GM12878 (cell line): ENCODE measurements at regions not wholly inside any gene's neighbourhood (a gene's known extent, or its start where the extent isn't known, plus 50 kb on each side); places are given as distances from the start of the nearest gene placed in this dataset.

Experiments used
- ATAC-seq: fragments of 200-7000 bp; cut with Tn5 transposase; 3 replicates; pipeline ENCODE4 v1.9.1; 2020; ENCODE audit warnings: mild to moderate bottlenecking, moderate library complexity
- BruUV-seq: library from RNA; stranded (reverse); fragments of 400-500 nt; replicated peaks from 2 replicates; lab custom pipeline; 2021; lab: Mats Ljungman, UMichigan
- CTCF ChIA-PET: fragments of 300-600 bp; sonication (Branson Sonifier 250); formaldehyde crosslinking; extraction: SDS; loops from one replicate; lab custom pipeline; 2021; ENCODE audit warnings: inconsistent platforms; lab: Yijun Ruan, JAX
- POLR2A ChIA-PET: fragments of 350-600 bp; formaldehyde crosslinking; extraction: SDS; loops from one replicate; lab custom pipeline; 2021; ENCODE audit warnings: inconsistent platforms; lab: Charles Lee
- RAD21 ChIA-PET: fragments of 300-600 bp; sonication (Branson Sonifier 250); formaldehyde crosslinking; loops from one replicate; lab custom pipeline; 2023; ENCODE audit warnings: antibody characterized with exemption; ENCODE audit not compliant: unreplicated experiment; lab: Charles Lee
- SMC1A ChIA-PET: fragments of 300-600 bp; sonication (Branson Sonifier 250); formaldehyde crosslinking; loops from one replicate; lab custom pipeline; 2023; ENCODE audit not compliant: unreplicated experiment, uncharacterized antibody; lab: Charles Lee
- DNase-seq: peaks from one replicate; pipeline ENCODE4 v3.0.0-alpha.2; 2011; ENCODE audit warnings: low read depth, low spot score
- FAIRE-seq: peaks from 3 replicates; lab custom pipeline; 2011; peaks lifted over from hg19 to GRCh38; lab: Jason Lieb, UNC
- H2AFZ ChIP-seq: 2 replicates; pipeline ENCODE4 v1.6.0; 2011; ENCODE audit warnings: low read depth, low read length, control low read depth; ENCODE audit not compliant: control insufficient read depth
- H3K27ac ChIP-seq: 2 replicates; pipeline ENCODE4 v1.5.1; 2011; ENCODE audit warnings: control low read depth; ENCODE audit not compliant: control insufficient read depth, insufficient read depth
- H3K27me3 ChIP-seq, 2 experiments: replicated peaks in 1 of 2; 2 replicates each; pipeline versions ENCODE4 v1.6.0 to v1.6.1; 2011; ENCODE audit warnings: low read length in 1 of 2; ENCODE audit not compliant: control insufficient read depth in 2 of 2, insufficient read depth in 2 of 2
- H3K36me3 ChIP-seq, 2 experiments: 2 replicates each; pipeline ENCODE4 v1.5.1; 2011; ENCODE audit warnings: low read length in 1 of 2; ENCODE audit not compliant: control insufficient read depth in 2 of 2, insufficient read depth in 2 of 2
- H3K4me1 ChIP-seq: 2 replicates; pipeline ENCODE4 v1.6.1; 2011; ENCODE audit warnings: mild to moderate bottlenecking, low read length, moderate library complexity, mixed read lengths; ENCODE audit not compliant: control insufficient read depth, insufficient read depth
- H3K4me2 ChIP-seq: 2 replicates; pipeline ENCODE4 v1.6.0; 2011; ENCODE audit warnings: control low read depth; ENCODE audit not compliant: control insufficient read depth, insufficient read depth
- H3K4me3 ChIP-seq: fragments of 200-600 bp; sonication (generic); 2 replicates; pipeline ENCODE4 v1.5.1; 2016
- H3K79me2 ChIP-seq: 2 replicates; pipeline ENCODE4 v1.6.0; 2011; ENCODE audit warnings: low read length; ENCODE audit not compliant: control insufficient read depth, insufficient read depth
- H3K9ac ChIP-seq: 2 replicates; pipeline ENCODE4 v1.8.0; 2011; ENCODE audit warnings: low read length, control low read depth, mixed read lengths; ENCODE audit not compliant: control insufficient read depth, insufficient read depth
- H3K9me3 ChIP-seq: replicated peaks from 3 replicates; pipeline ENCODE4 v1.5.1; 2011; ENCODE audit warnings: mild to moderate bottlenecking, low read length; ENCODE audit not compliant: control insufficient read depth, insufficient read depth
- H4K20me1 ChIP-seq: 2 replicates; pipeline ENCODE4 v1.6.0; 2011; ENCODE audit not compliant: control insufficient read depth, insufficient read depth
- MEF2A ChIP-seq: IDR thresholded peaks from 2 replicates; pipeline ENCODE4 v1.6.1; 2011; ENCODE audit warnings: low read depth, mild to moderate bottlenecking, low read length, moderate library complexity; ENCODE audit not compliant: insufficient read depth
- NFXL1 ChIP-seq: fragments of 450-650 bp; IDR thresholded peaks from 2 replicates; pipeline ENCODE4 v1.6.1; 2017; ENCODE audit warnings: antibody characterized with exemption, mild to moderate bottlenecking, borderline replicate concordance
- RCOR1 ChIP-seq: conservative IDR thresholded peaks from 2 replicates; pipeline ENCODE4 v1.6.1; 2012; ENCODE audit warnings: low read depth, low read length, improper control_type of control experiment
- SP1 ChIP-seq: IDR thresholded peaks from one replicate; pipeline ENCODE4 v1.6.1; 2011; ENCODE audit warnings: low read depth, low read length
- SREBF1 ChIP-seq: IDR thresholded peaks from 2 replicates; pipeline ENCODE4 v1.6.1; 2012; ENCODE audit warnings: mild to moderate bottlenecking, low read length
- TBL1XR1 ChIP-seq: IDR thresholded peaks from 2 replicates; pipeline ENCODE4 v1.6.1; 2012; ENCODE audit warnings: low read depth, low read length, improper control_type of control experiment
- ZNF384 ChIP-seq: IDR thresholded peaks from 2 replicates; pipeline ENCODE4 v1.6.1; 2012; ENCODE audit warnings: low read depth, mild to moderate bottlenecking, low read length, improper control_type of control experiment, borderline replicate concordance
- ZSCAN29 ChIP-seq: fragments of 450-650 bp; IDR thresholded peaks from 2 replicates; pipeline ENCODE4 v1.6.1; 2017; ENCODE audit warnings: mild to moderate bottlenecking, moderate library complexity
- WGBS: methylation state at CpG from one replicate; pipeline ENCODE4 v1.1.6; 2016; ENCODE audit warnings: low lambda C conversion rate; ENCODE audit not compliant: insufficient replicate concordance, insufficient coverage; ENCODE audit errors: missing lambda C conversion rate; 5-methylcytosine and 5-hydroxymethylcytosine counted together
- in situ Hi-C: fragments of 300-500 bp; cut with MboI; formaldehyde crosslinking; loops from 9 replicates; pipeline ENCODE4 v1.14.3; 2018; ENCODE audit warnings: mixed read lengths
- intact Hi-C: fragments of 100-400 bp; cut with micrococcal nuclease; formaldehyde crosslinking; loops from one replicate; pipeline ENCODE4 v1.14.2; 2022; ENCODE audit not compliant: unreplicated experiment
- TF ChIP-seq, protein P1 (sequence below): fragments of 450-650 bp; IDR thresholded peaks from 2 replicates; pipeline ENCODE4 v1.6.1; 2017; ENCODE audit warnings: borderline replicate concordance

DNA sequence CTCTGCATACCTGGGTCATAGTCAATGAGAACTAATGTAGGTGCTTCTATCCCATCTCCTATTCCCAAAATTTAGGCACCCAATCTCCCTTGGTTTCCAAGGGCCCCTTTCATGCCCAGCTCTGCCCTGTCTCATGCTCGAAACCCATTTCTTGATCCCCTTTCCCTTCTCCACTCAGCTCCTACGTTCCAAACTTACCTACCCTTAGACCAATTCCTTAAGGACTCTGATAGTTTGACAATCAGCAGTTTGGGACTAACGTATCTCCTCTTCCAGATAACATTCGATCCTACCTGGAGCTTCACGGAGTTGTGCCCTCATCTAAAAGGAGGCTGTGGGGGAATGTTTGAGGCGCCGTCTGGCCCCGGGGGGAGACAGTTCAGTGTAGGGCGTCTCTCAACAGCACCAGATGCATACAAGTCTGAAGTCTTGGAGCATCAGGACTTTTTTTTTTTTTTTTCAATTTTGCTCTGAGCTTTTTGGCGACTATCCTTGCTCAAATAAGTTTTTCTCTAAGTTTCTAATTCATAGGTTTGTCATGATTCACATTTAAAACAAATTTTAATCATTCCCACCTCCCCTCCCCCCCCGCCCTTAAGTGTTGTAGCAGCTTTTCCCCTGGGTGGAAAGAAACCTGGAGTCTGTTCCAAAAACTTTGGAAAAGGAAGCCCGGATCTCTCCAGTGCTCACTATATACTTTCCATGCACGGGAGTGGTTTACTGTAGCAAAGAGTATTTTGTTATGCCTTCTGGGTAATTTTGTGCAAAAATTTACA lies 141.2 kb upstream of the LGALSL start (continued):
- TF ChIP-seq MEF2A: no peak
- no peak for TF ChIP-seq SP1
- TF ChIP-seq SREBF1: no peak
- no peak for TF ChIP-seq TBL1XR1

DNA sequence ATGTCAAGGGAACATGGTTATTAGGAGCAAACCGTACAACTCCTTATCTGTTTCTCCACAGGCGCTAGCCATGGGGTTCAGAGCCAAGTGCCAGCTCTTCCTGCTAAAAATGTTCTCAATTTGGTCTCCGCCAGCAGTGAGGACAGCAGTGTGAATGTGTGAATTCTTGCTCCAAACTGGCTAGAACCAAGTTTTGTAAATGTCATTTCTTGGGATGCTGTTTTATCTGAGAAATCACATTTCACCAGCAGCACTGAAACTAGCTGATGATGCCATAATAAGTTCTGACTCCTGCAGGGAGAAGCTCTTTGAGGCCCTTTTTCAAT lies 140.6 kb upstream of the LGALSL start:
- FAIRE-seq (no peak), DNase-seq (no peak), ATAC-seq (no peak)
- in situ Hi-C loops (no loop called here), intact Hi-C loops (no loop called here)
- H3K4me3 ChIP-seq: no peak overlapping the region
- no peak overlapping the region for H3K9ac ChIP-seq
- H3K27ac ChIP-seq: no peak overlapping the region
- no peaks in the 10 kb centered on the region for H3K79me2 ChIP-seq
- H4K20me1 ChIP-seq: no peaks in the 10 kb centered on the region
- ChIA-PET CTCF (interaction anchor here (1.0 to 5.3 kb wide), 15 partner anchors 14 to 263 kb away, joined by 3 to 97 read pairs (median 8); no protein-coding TSS in a partner anchor), SMC1A (interaction anchor here (0.8 to 5.8 kb wide), 19 partner anchors 10 to 263 kb away, joined by 3 to 71 read pairs (median 7); no protein-coding TSS in a partner anchor), POLR2A (interaction anchor here (0.8 to 2.7 kb wide), 4 partner anchors 13 to 133 kb away, joined by 3 to 14 read pairs (median 10); no protein-coding TSS in a partner anchor), RAD21 (interaction anchor here (0.9 to 6.5 kb wide), 13 partner anchors 14 to 263 kb away, joined by 3 to 82 read pairs (median 9); no protein-coding TSS in a partner anchor)
- WGBS: 82% methylated on average over 3 of the region's 3 CpGs
- no peaks in the 10 kb centered on the region for H3K9me3 ChIP-seq
- no TSS peak for BruUV-seq
- no peaks in the 10 kb centered on the region for H3K27me3 ChIP-seq
- H3K4me1 ChIP-seq: peaks cover 10% of the 10 kb centered on the region
- no peak overlapping the region for H2AFZ ChIP-seq
- H3K36me3 ChIP-seq: no peaks in the 10 kb centered on the region
- no peak overlapping the region for H3K4me2 ChIP-seq
- TF ChIP-seq ZNF384 (no peak), ZSCAN29 (no peak), RCOR1 (no peak), NFXL1 (no peak)
- TF ChIP-seq, protein P1, sequence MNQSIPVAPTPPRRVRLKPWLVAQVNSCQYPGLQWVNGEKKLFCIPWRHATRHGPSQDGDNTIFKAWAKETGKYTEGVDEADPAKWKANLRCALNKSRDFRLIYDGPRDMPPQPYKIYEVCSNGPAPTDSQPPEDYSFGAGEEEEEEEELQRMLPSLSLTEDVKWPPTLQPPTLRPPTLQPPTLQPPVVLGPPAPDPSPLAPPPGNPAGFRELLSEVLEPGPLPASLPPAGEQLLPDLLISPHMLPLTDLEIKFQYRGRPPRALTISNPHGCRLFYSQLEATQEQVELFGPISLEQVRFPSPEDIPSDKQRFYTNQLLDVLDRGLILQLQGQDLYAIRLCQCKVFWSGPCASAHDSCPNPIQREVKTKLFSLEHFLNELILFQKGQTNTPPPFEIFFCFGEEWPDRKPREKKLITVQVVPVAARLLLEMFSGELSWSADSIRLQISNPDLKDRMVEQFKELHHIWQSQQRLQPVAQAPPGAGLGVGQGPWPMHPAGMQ: no peak
